PC-3 (cell line): ENCODE measurements at regions not wholly inside any gene's neighbourhood (a gene's known extent, or its start where the extent isn't known, plus 50 kb on each side); places are given as distances from the start of the nearest gene placed in this dataset.

ENCODE experiments used
- EZH2 ChIP-seq: fragments of 300-600 bp; sonication (generic); IDR thresholded peaks from one replicate; pipeline ENCODE4 v1.6.1; 2017; ENCODE audit warnings: antibody characterized with exemption, mild to moderate bottlenecking, low read length; ENCODE audit not compliant: unreplicated experiment
- EZH2phosphoT487 ChIP-seq: fragments of 300-600 bp; sonication (generic); IDR thresholded peaks from 2 replicates; pipeline ENCODE4 v1.6.1; 2018; ENCODE audit warnings: mild to moderate bottlenecking, antibody characterized with exemption, low read length, borderline replicate concordance
- TF ChIP-seq, protein P1 (sequence below): fragments of 300-600 bp; sonication (generic); conservative IDR thresholded peaks from 2 replicates; pipeline ENCODE4 v1.5.1; 2017; ENCODE audit warnings: antibody characterized with exemption, low read depth, mild to moderate bottlenecking, low read length

- TF ChIP-seq, protein P1, sequence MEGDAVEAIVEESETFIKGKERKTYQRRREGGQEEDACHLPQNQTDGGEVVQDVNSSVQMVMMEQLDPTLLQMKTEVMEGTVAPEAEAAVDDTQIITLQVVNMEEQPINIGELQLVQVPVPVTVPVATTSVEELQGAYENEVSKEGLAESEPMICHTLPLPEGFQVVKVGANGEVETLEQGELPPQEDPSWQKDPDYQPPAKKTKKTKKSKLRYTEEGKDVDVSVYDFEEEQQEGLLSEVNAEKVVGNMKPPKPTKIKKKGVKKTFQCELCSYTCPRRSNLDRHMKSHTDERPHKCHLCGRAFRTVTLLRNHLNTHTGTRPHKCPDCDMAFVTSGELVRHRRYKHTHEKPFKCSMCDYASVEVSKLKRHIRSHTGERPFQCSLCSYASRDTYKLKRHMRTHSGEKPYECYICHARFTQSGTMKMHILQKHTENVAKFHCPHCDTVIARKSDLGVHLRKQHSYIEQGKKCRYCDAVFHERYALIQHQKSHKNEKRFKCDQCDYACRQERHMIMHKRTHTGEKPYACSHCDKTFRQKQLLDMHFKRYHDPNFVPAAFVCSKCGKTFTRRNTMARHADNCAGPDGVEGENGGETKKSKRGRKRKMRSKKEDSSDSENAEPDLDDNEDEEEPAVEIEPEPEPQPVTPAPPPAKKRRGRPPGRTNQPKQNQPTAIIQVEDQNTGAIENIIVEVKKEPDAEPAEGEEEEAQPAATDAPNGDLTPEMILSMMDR, result no peak
- TF ChIP-seq EZH2, result no peak
- TF ChIP-seq EZH2phosphoT487, result no peak
Observed at GRCh38 chr5:110251366-110251765, 475.1 kb downstream of the TMEM232 start.
